ENCODE measurements at regions not wholly inside any gene's neighbourhood (a gene's known extent, or its start where the extent isn't known, plus 50 kb on each side); places are given as distances from the start of the nearest gene placed in this dataset.

GRCh38 chr1:69076631-69077030 is 491.1 kb upstream of the LRRC7 start:
- TF ChIP-seq GATA3 (IDR thresholded peaks at IDR 0.05; ENCODE audit: low read depth, low read length) (no peak), GATA2 (IDR thresholded peaks at IDR 0.05; ENCODE audit: low read depth, low read length) (no peak)
